NCI-H446 (cell line): ENCODE measurements at regions not wholly inside any gene's neighbourhood (a gene's known extent, or its start where the extent isn't known, plus 50 kb on each side); places are given as distances from the start of the nearest gene placed in this dataset.

Experiments
- DNase-seq, 2 experiments: peaks; one replicate each; lab custom pipeline; 2025; lab: John Stamatoyannopoulos, UW

- no peak for DNase-seq
Measured at GRCh38 chr10:8897769-8898168, 843.3 kb downstream of the GATA3 start.

GRCh38 chr10:8898745-8899330, 844.4 kb downstream of the GATA3 start:
- no peak for DNase-seq

DNA sequence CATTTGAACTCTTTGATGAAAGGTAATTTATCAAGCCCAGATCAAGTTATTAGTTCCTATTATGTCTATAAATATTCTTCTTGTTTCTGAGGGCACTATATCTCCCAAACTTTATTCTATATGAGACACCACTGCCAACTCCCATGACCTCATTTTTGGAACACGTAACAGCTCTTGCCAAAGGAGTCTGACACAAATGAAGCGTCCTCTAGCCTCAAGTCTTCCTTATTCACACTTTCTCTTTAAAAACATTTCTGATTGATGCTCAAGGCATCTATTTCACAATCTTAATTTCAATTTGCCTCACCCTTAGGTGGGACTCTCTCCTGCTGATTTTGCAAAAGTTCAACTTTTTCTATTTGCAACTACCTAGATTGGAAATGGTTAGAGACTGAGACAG, 848.4 kb downstream of the GATA3 start:
- no peak for DNase-seq

DNA sequence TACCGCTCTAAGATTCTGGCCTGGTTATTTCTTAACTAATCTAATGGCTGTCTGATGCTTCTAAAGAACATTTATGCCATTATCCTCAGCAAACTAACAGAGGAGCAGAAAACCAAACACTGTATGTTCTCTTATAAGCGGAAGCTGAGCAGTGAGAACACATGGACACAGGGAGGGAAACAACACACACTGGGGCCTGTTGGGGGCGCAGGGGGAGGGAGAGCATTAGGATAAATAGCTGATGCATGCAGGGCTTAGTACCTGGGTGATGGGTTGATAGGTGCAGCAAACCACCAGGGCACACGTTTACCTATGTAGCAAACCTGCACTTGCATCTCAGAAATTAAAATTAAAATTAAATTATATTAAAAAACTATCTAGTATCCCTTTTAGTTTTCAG, 853.5 kb downstream of the GATA3 start:
- no peak for DNase-seq

GRCh38 chr10:8910314-8910713, 855.8 kb downstream of the GATA3 start:
- DNase-seq = no peak

DNA sequence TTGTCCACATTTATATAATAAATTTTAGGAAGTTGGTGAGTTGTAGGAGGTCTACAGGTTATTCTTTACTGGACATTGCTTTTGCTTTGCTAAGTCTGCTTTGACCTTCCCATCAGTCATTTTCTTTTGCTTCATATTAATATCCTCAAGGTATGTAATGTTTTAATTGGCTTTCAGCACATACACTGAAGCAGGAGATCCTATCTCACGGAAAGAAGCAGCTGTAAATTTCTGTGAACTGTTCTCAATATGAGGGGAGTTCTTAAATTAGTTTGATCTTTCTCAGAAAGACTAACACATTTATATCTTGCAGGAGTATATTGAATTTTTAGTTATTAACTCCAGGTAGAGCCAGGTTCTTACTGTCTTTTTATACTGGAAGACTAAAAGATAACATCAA, 856.5 kb downstream of the GATA3 start:
- no peak for DNase-seq

- DNase-seq = no peak
Measured at GRCh38 chr10:8912108-8912507, 857.6 kb downstream of the GATA3 start.

DNA sequence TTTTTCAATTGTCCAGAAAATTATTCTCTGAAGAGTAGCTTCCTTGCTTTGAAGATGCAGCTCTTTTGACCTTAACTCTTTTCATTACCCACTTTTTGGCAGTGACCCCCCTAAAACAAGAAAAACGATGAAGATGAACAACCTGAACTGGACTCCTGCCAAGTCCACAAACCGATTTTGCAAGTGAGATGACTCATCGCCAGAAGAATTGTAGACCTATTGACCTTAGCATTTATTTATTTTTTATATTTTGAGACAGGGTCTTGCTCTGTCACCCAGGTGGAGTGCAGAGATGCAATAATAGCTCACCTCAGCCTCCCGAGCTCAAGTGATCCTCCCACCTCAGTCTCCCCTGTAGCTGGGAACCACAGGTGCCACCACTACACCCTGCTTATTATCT, 859.2 kb downstream of the GATA3 start:
- no peak for DNase-seq

DNA sequence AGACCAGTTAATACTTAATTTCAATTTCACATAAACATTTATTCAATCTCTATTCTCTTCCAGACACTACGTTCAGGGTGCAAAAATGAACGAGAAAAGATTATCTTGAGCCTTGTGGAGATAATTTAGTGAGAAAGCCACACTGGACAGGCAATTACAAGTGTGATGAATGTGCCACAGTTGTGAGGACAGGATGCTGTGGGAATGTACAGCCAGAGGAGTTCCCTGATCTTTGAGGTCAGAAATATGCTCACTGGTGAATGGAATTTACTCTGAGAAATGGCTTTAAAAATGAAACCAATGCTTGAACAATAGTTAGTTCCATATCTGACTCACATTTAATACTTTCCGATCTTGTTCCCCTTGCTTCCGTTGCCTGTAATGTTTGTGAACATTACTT, 864.8 kb downstream of the GATA3 start:
- no peak for DNase-seq

GRCh38 chr10:8921568-8921967, 867.1 kb downstream of the GATA3 start:
- DNase-seq = no peak

GRCh38 chr10:8923096-8923495, 868.6 kb downstream of the GATA3 start:
- DNase-seq = no peak

GRCh38 chr10:8927705-8928104, 873.2 kb downstream of the GATA3 start:
- DNase-seq = no peak

- no peak for DNase-seq
Measured at GRCh38 chr10:8946451-8946850, 892.0 kb downstream of the GATA3 start.

GRCh38 chr10:8950978-8951377, 896.5 kb downstream of the GATA3 start:
- DNase-seq = no peak

DNA sequence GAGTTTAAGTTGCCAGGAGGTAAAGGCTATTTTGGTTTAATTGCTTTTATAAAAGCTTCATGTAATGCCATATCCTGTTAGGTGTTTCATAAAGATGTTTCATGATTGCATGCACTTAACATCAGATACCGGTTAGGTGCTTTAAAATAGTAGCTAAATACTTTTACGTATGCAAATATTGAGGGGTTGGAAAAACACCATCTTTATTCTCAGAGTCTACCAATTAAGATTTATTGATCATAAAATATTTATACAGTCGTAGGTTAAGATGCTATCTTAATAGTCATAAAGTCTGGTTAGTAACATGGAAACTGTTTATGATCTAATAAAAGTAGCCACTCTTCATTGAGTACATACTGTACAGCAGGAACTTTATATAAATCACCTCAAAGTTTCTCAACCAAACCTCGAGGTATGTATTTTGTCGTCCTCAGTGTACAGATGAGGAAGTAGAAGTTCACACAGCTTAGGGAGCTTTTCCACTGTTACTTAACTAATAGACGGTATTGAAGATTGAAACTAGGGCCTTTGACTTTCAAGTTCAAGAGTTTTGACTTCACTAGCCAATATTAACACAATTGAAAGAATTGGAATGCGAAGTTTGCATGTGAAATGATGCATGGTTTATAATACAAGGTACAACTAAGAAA, 897.1 kb downstream of the GATA3 start:
- DNase-seq = no peak

DNA sequence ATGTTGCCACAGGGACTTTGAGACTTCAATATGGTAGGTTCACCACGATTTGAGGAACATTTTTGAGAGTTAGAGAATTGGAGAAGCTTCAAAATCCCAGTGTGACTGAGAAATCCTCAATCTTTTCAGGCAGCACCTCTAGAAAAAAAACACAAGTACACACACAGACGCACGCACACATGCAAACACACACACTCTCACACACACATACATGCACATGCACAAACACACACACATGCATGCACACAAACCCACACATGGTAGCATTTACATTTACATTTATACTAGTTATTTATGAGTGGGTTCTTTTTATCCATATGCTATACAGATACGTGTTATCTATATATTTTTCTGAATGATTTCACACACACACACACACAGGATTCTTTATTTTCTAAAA, 901.9 kb downstream of the GATA3 start:
- DNase-seq = no peak

GRCh38 chr10:8962249-8962648, 907.8 kb downstream of the GATA3 start:
- DNase-seq = no peak

DNA sequence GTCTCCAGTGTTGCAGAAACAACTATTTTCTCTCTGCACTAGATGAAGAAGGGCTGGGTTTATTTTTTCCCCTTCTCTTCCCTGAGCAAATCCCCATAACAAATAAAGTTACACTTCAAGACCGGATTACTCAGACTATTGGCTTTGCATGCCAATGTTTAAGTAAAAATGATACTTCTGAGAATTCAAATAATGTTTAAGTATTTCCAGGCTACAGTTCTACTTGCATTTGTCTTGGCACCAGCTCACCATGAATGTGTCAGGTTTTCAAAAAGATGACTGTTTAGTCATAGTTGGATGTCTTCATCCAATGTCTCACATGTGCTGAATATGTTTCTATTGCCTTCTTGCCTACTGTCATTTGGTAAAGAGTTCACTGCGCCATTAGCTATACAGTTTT, 912.6 kb downstream of the GATA3 start:
- no peak for DNase-seq

DNA sequence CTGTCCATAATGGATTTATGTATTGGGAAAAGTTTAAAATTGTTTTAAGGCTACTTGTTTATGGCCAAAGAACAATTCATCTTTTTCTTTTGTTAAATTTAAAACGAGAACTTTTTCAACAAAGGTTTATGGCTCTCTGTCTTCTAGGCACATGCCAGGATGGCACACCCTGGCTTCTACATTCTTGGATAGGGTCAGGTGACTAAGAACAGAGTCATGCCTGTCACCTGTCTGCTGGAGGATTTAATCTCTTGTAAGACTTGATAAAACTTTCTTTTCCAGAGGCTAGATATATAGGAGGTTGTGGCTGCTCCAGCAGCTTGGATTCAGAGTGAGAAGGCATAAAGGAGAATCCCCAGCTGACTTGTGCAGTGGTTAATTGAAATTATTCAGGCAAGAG, 915.4 kb downstream of the GATA3 start:
- DNase-seq = no peak

- DNase-seq = no peak
Measured at GRCh38 chr10:8975535-8975934, 921.0 kb downstream of the GATA3 start.

DNA sequence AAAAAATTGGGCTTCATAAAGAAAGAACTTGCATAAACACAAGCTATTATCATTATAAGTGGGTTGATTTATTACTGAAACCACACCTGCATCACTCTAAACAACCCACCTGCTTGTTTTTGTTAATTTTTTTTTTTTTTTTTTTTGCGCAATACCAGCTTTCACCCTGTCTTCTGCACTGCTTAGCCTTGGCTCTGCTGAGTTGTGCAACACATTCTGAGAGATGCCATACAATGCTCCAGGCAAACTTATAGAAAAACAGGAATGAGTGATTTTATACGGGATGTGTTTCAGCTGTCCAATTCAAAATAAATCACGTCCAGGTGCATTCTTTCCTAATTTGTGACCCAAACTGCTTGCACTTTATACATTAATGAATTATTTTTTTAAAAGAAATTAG, 923.6 kb downstream of the GATA3 start:
- no peak for DNase-seq

DNA sequence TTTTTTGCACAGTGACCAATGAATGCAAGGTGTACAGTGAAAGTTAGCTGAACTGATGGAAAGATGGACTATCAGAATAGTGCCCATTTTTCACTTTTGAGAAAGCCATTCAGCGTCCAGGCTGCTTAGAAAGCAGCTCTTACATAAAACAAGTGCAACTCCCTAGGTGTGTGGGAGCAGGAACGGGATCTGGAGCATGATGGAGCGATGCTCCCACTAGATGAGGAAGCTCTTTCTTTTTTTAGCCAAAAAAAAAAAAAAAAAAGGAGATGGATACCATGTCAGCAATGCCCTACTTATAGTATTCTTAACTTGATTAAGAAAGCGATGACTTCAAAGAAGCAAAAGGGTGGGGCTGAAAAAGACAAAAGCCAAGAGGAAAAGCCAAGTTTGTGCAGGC, 925.5 kb downstream of the GATA3 start:
- DNase-seq = no peak

- DNase-seq = no peak
Measured at GRCh38 chr10:8981277-8981676, 926.8 kb downstream of the GATA3 start.

DNA sequence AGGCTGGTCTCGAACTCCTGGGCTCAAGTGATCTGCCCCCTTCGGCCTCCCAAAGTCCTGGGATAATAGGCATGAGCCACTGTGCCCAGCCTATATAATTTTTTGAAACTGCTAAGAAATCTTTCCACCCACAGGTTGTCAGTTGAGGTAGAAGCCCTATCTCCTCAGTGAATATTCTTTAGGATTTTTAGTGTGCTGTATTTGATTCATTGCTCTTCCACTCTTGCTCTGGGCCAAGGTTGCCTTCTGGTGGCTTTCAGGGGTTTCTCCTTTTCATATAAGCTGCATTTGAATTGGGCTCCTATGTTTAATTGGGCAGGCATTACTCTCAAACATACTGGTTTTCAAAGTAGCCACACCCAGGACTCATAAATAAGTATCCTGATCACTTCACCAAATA, 931.2 kb downstream of the GATA3 start:
- no peak for DNase-seq
